GM23248 (cell line): ENCODE measurements at regions not wholly inside any gene's neighbourhood (a gene's known extent, or its start where the extent isn't known, plus 50 kb on each side); places are given as distances from the start of the nearest gene placed in this dataset.

ENCODE experiments used
- DNase-seq: peaks from one replicate; pipeline ENCODE4 v3.0.0-alpha.2; 2015
- H2AFZ ChIP-seq: fragments of 200-600 bp; sonication (generic); 2 replicates; pipeline ENCODE4 v1.6.1; 2016; ENCODE audit warnings: antibody characterized with exemption
- H3F3A ChIP-seq: fragments of 200-600 bp; sonication (generic); 2 replicates; pipeline ENCODE4 v1.6.1; 2016; ENCODE audit warnings: mild to moderate bottlenecking, antibody characterized with exemption, mixed run types; ENCODE audit not compliant: insufficient read depth
- H3K27ac ChIP-seq: fragments of 200-600 bp; sonication (generic); 2 replicates; pipeline ENCODE4 v1.5.1; 2016; ENCODE audit warnings: mild to moderate bottlenecking
- H3K27me3 ChIP-seq: fragments of 200-600 bp; sonication (generic); replicated peaks from 2 replicates; pipeline ENCODE4 v1.6.1; 2016; ENCODE audit warnings: mild to moderate bottlenecking; ENCODE audit not compliant: insufficient read depth
- H3K36me3 ChIP-seq: fragments of 200-600 bp; sonication (generic); 2 replicates; pipeline ENCODE4 v1.6.1; 2016; ENCODE audit warnings: low read depth, mild to moderate bottlenecking
- H3K4me1 ChIP-seq: fragments of 200-600 bp; sonication (generic); 2 replicates; pipeline ENCODE4 v1.6.1; 2016; ENCODE audit warnings: mild to moderate bottlenecking; ENCODE audit not compliant: insufficient read depth
- H3K4me2 ChIP-seq: fragments of 200-600 bp; sonication (generic); one replicate; pipeline ENCODE4 v1.6.1; 2016; ENCODE audit warnings: mild to moderate bottlenecking; ENCODE audit not compliant: unreplicated experiment
- H3K4me3 ChIP-seq: fragments of 200-600 bp; sonication (generic); 2 replicates; pipeline ENCODE4 v1.5.1; 2016; ENCODE audit warnings: mild to moderate bottlenecking
- H3K79me2 ChIP-seq: fragments of 200-600 bp; sonication (generic); 2 replicates; pipeline ENCODE4 v1.6.1; 2016; ENCODE audit warnings: mild to moderate bottlenecking; ENCODE audit not compliant: insufficient read depth
- H3K9ac ChIP-seq: fragments of 200-600 bp; sonication (generic); 2 replicates; pipeline ENCODE4 v1.6.1; 2016; ENCODE audit warnings: mild to moderate bottlenecking
- H3K9me2 ChIP-seq: fragments of 200-600 bp; sonication (generic); 2 replicates; pipeline ENCODE4 v1.6.1; 2016; ENCODE audit warnings: mixed run types, mild to moderate bottlenecking, moderate library complexity; ENCODE audit not compliant: insufficient read depth
- H3K9me3 ChIP-seq: fragments of 200-600 bp; sonication (generic); one replicate; pipeline ENCODE4 v1.6.1; 2017; ENCODE audit warnings: low read depth
- H4K20me1 ChIP-seq: fragments of 200-600 bp; sonication (generic); 2 replicates; pipeline ENCODE4 v1.6.0; 2016; ENCODE audit not compliant: insufficient read depth
- EZH2 ChIP-seq: fragments of 200-600 bp; sonication (generic); IDR thresholded peaks from 2 replicates; pipeline ENCODE4 v1.6.1; 2018; ENCODE audit warnings: antibody characterized with exemption, mild to moderate bottlenecking; ENCODE audit not compliant: insufficient read depth, poor library complexity, severe bottlenecking
- EZH2phosphoT487 ChIP-seq: fragments of 200-600 bp; sonication (generic); IDR thresholded peaks from 2 replicates; pipeline ENCODE4 v1.6.1; 2018; ENCODE audit warnings: antibody characterized with exemption, moderate library complexity, mild to moderate bottlenecking, low read depth; ENCODE audit not compliant: insufficient read depth
- WGBS, 2 experiments: methylation state at CpG; one replicate each; pipeline ENCODE4 v1.1.6; 2015 to 2017; ENCODE audit warnings: low lambda C conversion rate in 2 of 2, low coverage in 1 of 2; ENCODE audit errors: missing lambda C conversion rate in 2 of 2; 5-methylcytosine and 5-hydroxymethylcytosine counted together
- in situ Hi-C: fragments of 300-500 bp; cut with MboI; formaldehyde crosslinking; loops from 2 replicates; pipeline ENCODE4 v1.15.0; 2020

DNA sequence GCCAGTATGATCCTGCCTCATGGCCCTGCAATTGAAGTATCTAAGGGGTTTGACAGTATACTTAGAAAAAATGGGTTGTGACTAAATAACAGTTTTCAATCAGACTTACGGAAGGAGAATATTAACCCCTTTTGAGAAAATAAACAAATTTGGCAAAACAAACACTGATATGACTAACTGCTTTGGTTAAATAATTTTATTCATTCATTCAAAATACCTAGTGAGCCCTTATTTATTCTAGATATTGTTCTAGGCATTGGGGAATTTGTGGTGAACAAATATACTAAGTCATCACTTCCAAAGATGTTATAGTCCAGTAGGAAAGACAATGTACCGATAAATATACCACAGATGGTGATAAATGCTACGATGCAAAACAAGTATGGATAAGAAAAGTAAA, 358.7 kb downstream of the TGFB2 start:
- Histone ChIP-seq H3K27ac (no peak overlapping the region), H3K9me3 (no peaks in the 10 kb centered on the region), H3F3A (peaks cover 25% of the 10 kb centered on the region), H3K9me2 (no peaks in the 10 kb centered on the region), H3K9ac (no peak overlapping the region), H3K4me2 (no peak overlapping the region), H3K4me1 (peaks cover 17% of the 10 kb centered on the region), H3K4me3 (no peak overlapping the region), H3K79me2 (no peaks in the 10 kb centered on the region), H4K20me1 (no peaks in the 10 kb centered on the region), H3K36me3 (no peaks in the 10 kb centered on the region), H2AFZ (no peak overlapping the region), H3K27me3 (no peaks in the 10 kb centered on the region)
- in situ Hi-C loops: no loop called here
- no peak for TF ChIP-seq EZH2phosphoT487
- no peak for TF ChIP-seq EZH2
- no peak for DNase-seq
- WGBS, 2 experiments: 95 to 99% methylated on average over 3 of the region's 3 CpGs

DNA sequence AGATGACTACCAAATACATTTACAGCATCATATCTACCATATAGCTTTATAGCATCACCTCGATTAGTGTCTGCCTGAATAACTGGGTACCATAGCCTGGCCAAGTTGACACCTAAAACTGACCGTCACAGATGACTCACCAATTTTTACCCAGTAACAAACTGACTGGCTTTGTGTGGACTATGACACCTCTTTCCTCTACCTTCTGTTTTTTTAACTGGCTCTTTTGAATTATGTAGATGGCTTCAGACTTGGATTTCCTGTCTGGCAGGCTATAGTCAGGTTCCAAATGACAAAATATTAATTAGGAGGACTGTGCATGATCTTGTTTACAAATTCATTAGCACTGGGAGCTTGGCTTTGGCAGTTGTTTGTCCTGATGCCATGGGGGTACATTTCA, 360.3 kb downstream of the TGFB2 start:
- peak overlapping the region; percentile 28 for H3K27ac ChIP-seq

DNA sequence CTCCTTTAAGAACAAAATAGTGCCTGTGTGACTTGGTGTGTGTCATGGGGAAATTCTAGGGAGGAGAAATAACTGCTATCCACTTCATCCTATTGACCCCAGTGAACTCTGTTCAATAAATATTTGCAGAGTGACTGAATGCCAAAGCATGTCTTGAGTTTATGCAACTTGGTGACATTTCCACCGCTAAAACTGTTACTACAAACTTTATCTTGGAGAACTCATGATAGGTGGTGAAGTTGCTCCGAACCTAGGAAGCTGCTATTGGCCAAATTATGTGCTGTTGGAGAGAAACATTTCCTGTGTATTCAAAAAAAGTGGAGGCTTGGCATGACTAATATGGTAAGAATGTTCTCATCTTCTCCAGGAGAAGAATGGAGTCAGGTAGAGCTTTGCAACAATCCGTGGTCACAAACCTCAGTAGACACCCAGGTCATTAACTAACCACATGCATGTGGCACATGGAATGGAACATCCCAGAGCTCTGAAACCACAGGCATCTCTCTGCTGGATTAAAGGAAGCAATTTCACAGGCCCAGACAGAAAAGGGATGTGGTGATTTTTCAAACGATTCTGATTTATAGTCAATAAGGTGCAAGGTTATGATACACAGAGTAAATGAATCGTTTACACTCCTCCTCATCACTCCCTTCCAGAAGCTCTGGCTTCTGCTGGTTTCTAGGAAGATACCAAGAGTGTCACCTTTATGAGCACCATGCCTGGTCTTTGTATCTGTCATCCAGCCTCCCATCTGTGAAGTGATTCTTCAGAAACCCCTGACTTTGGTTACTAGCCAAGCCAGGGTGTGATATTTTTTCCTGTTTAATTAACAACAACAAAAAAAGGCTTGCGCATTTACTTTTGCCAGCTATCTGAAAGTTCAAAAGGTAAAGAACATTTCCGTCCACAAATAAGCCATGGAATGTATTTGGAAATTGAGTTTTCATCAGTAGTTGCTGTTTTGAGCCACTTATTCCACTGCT, 361.1 kb downstream of the TGFB2 start:
- Histone ChIP-seq H3K4me1 (peaks cover 24% of the 10 kb centered on the region), H3K9me2 (no peaks in the 10 kb centered on the region), H3K27ac (peak overlapping the region; percentile 28), H3K9me3 (no peaks in the 10 kb centered on the region), H3K4me2 (peak overlapping the region; percentile 51), H3K79me2 (no peaks in the 10 kb centered on the region), H3K9ac (no peak overlapping the region), H3K4me3 (no peak overlapping the region), H4K20me1 (no peaks in the 10 kb centered on the region), H2AFZ (no peak overlapping the region), H3K36me3 (no peaks in the 10 kb centered on the region), H3F3A (peaks cover 25% of the 10 kb centered on the region), H3K27me3 (no peaks in the 10 kb centered on the region)
- TF ChIP-seq EZH2phosphoT487 (peak; percentile 99), EZH2 (no peak)
- DNase-seq: peak; percentile 92
- in situ Hi-C loops: no loop called here
- WGBS, 2 experiments: 26% methylated on average over 7 of the region's 7 CpGs

More for the DNA sequence above, 360.3 kb downstream of the TGFB2 start:
- Histone ChIP-seq H3K9ac (no peak overlapping the region), H3K9me2 (no peaks in the 10 kb centered on the region), H3F3A (peaks cover 25% of the 10 kb centered on the region), H3K79me2 (no peaks in the 10 kb centered on the region), H3K4me2 (peak overlapping the region; percentile 51), H2AFZ (no peak overlapping the region), H3K4me3 (no peak overlapping the region), H4K20me1 (no peaks in the 10 kb centered on the region), H3K27me3 (no peaks in the 10 kb centered on the region), H3K36me3 (no peaks in the 10 kb centered on the region), H3K9me3 (no peaks in the 10 kb centered on the region), H3K4me1 (peaks cover 17% of the 10 kb centered on the region)
- 87 to 89% methylated on average over 2 of the region's 2 CpGs for WGBS, 2 experiments
- peak; percentile 32 for DNase-seq
- TF ChIP-seq EZH2 (no peak), EZH2phosphoT487 (no peak)
- in situ Hi-C loops: no loop called here

DNA sequence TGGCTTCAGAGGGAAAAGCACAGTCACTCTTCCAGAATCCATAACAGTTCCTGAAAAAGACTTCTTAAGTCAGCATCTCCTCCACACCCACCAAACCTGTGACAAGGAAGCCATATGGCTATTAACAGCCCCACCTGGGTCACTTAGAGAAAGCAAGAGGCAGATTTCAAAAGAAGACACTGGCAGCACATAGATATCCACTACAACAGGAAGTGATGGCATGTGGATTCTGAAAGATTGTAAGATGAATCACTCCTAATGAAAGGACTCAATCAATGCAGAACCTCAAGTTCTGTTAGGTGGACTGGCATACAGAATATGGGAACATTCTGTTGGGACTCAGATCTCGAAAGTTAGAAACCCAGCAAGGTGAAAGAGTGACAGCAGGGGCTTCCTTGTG, 365.9 kb downstream of the TGFB2 start:
- TF ChIP-seq EZH2 (no peak), EZH2phosphoT487 (no peak)
- Histone ChIP-seq H4K20me1 (no peaks in the 10 kb centered on the region), H3K27ac (no peak overlapping the region), H3K4me3 (no peak overlapping the region), H3K27me3 (no peaks in the 10 kb centered on the region), H3K4me2 (no peak overlapping the region), H3K9ac (no peak overlapping the region), H3K9me3 (no peaks in the 10 kb centered on the region), H3K9me2 (no peaks in the 10 kb centered on the region), H3K79me2 (no peaks in the 10 kb centered on the region), H3K36me3 (no peaks in the 10 kb centered on the region), H3K4me1 (peaks cover 23% of the 10 kb centered on the region), H2AFZ (no peak overlapping the region), H3F3A (peaks cover 12% of the 10 kb centered on the region)
- WGBS, 2 experiments: 93 to 100% methylated on average over 1 of the region's 1 CpG
- in situ Hi-C loops: no loop called here
- peak; percentile 32 for DNase-seq
